ENCODE measurements at regions not wholly inside any gene's neighbourhood (a gene's known extent, or its start where the extent isn't known, plus 50 kb on each side); places are given as distances from the start of the nearest gene placed in this dataset.

DNA sequence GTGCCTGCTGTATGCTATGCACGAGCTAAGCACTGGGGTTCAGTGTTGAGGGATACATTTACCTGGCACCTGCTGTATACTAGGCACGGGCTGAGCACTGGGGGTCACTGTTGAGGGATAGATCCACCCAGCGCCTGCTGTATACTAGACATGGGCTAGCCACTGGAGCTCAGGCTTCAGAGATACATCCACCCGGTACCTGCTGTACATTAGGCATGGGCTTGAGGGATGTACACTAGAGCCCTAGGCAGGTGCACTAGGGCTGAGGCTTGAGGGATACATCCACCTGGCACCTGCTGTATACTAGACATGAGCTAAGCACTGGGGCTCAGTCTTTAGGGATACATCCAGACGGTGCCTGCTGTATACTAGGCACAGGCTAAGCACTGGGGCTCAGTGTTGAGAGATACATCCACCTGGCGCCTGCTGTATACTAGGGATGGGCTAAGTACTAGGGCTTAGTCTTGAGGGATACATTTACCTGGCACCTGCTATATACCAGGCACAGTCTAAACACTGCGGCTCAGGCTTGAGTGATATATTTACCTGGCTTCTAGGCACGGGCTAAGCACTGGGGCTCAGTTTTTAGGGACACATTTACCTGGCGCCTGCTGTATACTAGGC is 92.7 kb downstream of the ADRA2C start:
- DNase-seq (ENCODE audit: extremely low spot score): no peak
- ChIA-PET POLR2A (no interaction called here), CTCF (no interaction called here)
- no peak for TF ChIP-seq CTBP1 (IDR thresholded peaks at IDR 0.05; ENCODE audit: borderline replicate concordance)
- TF ChIP-seq L3MBTL2 (conservative IDR thresholded peaks at IDR 0.05): no peak
- no peak for TF ChIP-seq SUZ12 (IDR thresholded peaks at IDR 0.05)
- TF ChIP-seq FOXA1 (IDR thresholded peaks at IDR 0.05): no peak

DNA sequence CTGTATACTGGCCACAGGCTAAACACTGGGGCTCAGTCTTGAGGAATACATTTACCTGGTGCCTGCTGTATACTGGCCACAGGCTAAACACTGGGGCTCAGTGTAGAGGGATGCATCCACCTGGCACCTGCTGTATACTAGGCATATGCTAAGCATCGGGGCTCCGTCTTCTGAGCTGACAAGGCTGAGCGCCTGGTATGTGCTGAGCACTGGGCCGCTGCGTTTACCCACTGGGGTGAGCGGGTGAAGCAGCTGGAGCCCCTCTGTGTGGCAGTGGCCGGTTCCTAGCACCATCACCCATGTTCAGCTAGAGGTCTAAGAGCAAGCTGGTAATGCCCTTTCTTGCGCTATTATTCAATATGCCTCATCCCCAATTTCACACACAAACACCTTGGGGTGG is 93.4 kb downstream of the ADRA2C start:
- TF ChIP-seq LEF1 (IDR thresholded peaks at IDR 0.05; ENCODE audit: borderline replicate concordance) (no peak), SUZ12 (IDR thresholded peaks at IDR 0.05) (no peak), NFRKB (IDR thresholded peaks at IDR 0.05) (no peak), ZNF384 (IDR thresholded peaks at IDR 0.05) (no peak), ARNT (IDR thresholded peaks at IDR 0.05) (no peak), FOXM1 (IDR thresholded peaks at IDR 0.05; ENCODE audit: borderline replicate concordance) (no peak), HDGF (IDR thresholded peaks at IDR 0.05; ENCODE audit: borderline replicate concordance) (no peak), TARDBP (IDR thresholded peaks at IDR 0.05) (no peak), FOXA1 (IDR thresholded peaks at IDR 0.05) (no peak), CTBP1 (IDR thresholded peaks at IDR 0.05; ENCODE audit: borderline replicate concordance) (no peak), BHLHE40 (IDR thresholded peaks at IDR 0.05; ENCODE audit: borderline replicate concordance) (no peak), FOXK2 (IDR thresholded peaks at IDR 0.05) (no peak), L3MBTL2 (conservative IDR thresholded peaks at IDR 0.05) (no peak), SP1 (IDR thresholded peaks at IDR 0.05) (no peak), ELF4 (IDR thresholded peaks at IDR 0.05) (no peak)
- TF ChIP-seq, protein P1, sequence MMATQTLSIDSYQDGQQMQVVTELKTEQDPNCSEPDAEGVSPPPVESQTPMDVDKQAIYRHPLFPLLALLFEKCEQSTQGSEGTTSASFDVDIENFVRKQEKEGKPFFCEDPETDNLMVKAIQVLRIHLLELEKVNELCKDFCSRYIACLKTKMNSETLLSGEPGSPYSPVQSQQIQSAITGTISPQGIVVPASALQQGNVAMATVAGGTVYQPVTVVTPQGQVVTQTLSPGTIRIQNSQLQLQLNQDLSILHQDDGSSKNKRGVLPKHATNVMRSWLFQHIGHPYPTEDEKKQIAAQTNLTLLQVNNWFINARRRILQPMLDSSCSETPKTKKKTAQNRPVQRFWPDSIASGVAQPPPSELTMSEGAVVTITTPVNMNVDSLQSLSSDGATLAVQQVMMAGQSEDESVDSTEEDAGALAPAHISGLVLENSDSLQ (IDR thresholded peaks at IDR 0.05): no peak
- CTCF ChIA-PET: no interaction called here
- POLR2A ChIA-PET: no interaction called here
- no peak for DNase-seq (ENCODE audit: extremely low spot score)

DNA sequence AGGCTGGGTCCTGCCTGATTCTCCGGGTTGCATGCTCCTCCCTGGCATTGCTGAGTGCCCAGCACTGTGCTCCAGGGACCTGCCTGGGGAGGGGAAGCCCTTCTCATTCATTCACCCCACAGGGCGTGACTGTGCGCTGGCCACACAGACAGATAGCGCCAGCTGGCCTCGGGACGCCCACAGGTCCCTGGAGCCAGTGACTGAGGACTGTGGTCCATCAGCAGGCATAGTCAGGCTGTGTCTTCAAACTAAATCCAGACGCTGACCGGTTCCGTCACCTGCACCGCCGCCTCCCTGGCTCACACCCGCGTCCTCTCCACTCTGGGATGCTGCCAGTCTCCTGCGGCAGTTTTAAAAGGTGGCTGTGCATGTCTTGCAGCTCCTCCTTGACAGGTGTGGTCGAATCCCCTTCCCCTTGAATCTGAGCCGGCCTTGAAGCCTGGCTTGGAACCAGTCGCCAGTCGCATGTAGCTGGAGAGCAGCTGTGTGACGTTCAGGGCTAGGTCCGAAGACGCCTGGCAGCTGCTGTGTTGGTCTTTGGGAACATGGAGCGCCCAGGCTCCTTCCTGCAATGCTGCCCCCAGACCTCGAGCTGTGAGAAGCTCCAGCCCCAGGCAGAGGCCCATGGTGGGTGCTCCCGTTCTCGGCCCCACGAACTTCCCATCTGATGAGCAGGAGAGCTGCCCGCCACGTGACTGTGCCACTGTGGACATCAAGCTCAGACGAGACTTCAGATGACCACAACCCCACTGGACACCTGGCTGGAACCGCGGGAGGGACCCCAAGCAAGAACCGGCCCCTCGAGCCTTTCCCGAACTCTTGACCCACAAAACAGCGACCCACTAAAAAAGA is 94.1 kb downstream of the ADRA2C start:
- no peak for TF ChIP-seq LEF1 (IDR thresholded peaks at IDR 0.05; ENCODE audit: borderline replicate concordance)
- no peak for TF ChIP-seq ZNF384 (IDR thresholded peaks at IDR 0.05)
- no peak for TF ChIP-seq SUZ12 (IDR thresholded peaks at IDR 0.05)
- no peak for TF ChIP-seq FOXK2 (IDR thresholded peaks at IDR 0.05)
- no peak for TF ChIP-seq L3MBTL2 (conservative IDR thresholded peaks at IDR 0.05)
- TF ChIP-seq, protein P1 (IDR thresholded peaks at IDR 0.05): no peak
- no peak for TF ChIP-seq NFRKB (IDR thresholded peaks at IDR 0.05)
- TF ChIP-seq BHLHE40 (IDR thresholded peaks at IDR 0.05; ENCODE audit: borderline replicate concordance): no peak
- no peak for TF ChIP-seq HDGF (IDR thresholded peaks at IDR 0.05; ENCODE audit: borderline replicate concordance)
- no peak for TF ChIP-seq ARNT (IDR thresholded peaks at IDR 0.05)
- TF ChIP-seq FOXA1 (IDR thresholded peaks at IDR 0.05): no peak
- DNase-seq (ENCODE audit: extremely low spot score): no peak
- ChIA-PET CTCF (no interaction called here), POLR2A (no interaction called here)

DNA sequence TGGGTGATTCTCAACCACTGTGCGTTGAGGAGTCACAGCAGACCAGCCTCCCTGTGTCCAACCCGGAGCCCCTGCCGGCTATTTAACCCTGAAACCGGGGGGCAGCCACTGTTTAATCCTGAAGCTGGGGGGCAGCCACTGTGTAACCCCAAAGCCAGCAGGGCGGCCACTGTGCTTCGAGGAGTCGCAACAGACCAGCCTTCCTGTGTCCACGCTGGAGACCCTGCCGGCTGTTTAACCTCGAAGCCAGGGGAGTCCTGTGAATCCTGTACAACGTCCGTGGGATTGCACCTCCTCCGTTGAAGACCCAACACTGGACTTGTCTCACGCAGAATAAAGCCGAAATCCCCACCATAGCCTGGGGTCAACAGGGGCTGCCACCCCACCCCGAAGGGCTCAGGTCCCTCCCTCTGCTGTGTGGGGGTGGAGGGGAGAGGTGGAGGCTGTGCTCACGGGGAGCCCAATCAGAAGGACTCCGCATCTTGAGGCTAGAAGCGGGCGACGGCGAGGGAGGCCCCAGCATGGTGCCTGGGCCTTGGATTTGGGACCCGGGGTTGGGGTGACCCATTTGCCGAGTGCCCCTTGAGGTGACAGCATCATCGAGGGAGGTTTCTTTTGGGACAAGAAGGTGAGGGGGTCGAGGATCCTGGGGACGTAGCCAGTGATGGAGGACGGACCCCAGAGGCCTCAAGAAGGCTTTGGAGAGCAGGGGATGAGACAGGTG is 94.9 kb downstream of the ADRA2C start:
- ChIA-PET CTCF (no interaction called here), POLR2A (no interaction called here)
- DNase-seq (ENCODE audit: extremely low spot score): no peak
- TF ChIP-seq BHLHE40 (IDR thresholded peaks at IDR 0.05; ENCODE audit: borderline replicate concordance): no peak
- TF ChIP-seq SUZ12 (IDR thresholded peaks at IDR 0.05): no peak
- TF ChIP-seq SP1 (IDR thresholded peaks at IDR 0.05): no peak
- TF ChIP-seq NFRKB (IDR thresholded peaks at IDR 0.05): no peak
- no peak for TF ChIP-seq TARDBP (IDR thresholded peaks at IDR 0.05)
- TF ChIP-seq FOXA1 (IDR thresholded peaks at IDR 0.05): no peak
- no peak for TF ChIP-seq LEF1 (IDR thresholded peaks at IDR 0.05; ENCODE audit: borderline replicate concordance)
- TF ChIP-seq HDGF (IDR thresholded peaks at IDR 0.05; ENCODE audit: borderline replicate concordance): no peak
- no peak for TF ChIP-seq ARNT (IDR thresholded peaks at IDR 0.05)
- TF ChIP-seq, protein P1 (IDR thresholded peaks at IDR 0.05): no peak
- no peak for TF ChIP-seq FOXM1 (IDR thresholded peaks at IDR 0.05; ENCODE audit: borderline replicate concordance)
- TF ChIP-seq FOXK2 (IDR thresholded peaks at IDR 0.05): no peak
- TF ChIP-seq ELF4 (IDR thresholded peaks at IDR 0.05): no peak
- no peak for TF ChIP-seq L3MBTL2 (conservative IDR thresholded peaks at IDR 0.05)
- TF ChIP-seq CTBP1 (IDR thresholded peaks at IDR 0.05; ENCODE audit: borderline replicate concordance): no peak
- TF ChIP-seq ZNF384 (IDR thresholded peaks at IDR 0.05): no peak

DNA sequence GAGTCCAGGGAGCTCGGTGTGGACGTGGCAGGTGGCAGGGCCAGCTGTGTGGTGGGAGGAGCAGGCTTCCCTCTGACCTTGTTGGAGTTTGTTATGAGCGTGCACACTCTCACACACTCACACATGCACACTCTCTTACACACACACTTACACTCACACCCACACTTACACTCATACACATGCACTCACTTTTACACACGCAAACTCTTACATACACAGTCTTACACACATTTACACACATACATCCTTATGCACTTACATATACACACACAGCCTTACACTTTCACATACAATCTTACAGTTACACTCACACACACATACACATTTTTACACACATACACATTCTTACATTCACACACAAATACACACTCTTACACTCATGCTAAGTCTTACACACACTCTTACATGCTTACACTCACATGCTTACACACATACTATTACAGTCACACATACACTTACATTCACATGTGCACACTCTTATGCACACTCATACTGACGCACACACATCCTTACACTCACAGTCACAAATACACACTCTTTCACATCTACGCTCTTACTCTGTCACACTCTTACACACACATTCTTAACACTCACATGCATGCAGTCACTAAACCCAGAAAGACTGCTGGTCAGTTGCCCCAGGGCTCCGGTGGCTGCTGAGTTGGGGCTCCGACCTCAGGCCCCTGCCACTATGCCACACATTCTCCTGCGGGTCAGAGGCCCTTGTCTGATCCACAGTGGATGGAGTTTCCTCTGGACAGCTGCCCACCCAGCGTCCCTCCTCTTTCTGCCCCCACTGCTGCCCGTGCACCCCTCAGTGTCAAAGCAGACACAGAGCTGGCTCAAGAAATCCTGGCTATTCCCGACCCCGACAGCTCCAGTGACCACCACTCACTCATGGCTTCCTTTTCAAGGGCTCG is 95.8 kb downstream of the ADRA2C start:
- no peak for TF ChIP-seq BHLHE40 (IDR thresholded peaks at IDR 0.05; ENCODE audit: borderline replicate concordance)
- no peak for TF ChIP-seq ELF4 (IDR thresholded peaks at IDR 0.05)
- no peak for TF ChIP-seq L3MBTL2 (conservative IDR thresholded peaks at IDR 0.05)
- TF ChIP-seq ARNT (IDR thresholded peaks at IDR 0.05): no peak
- TF ChIP-seq FOXK2 (IDR thresholded peaks at IDR 0.05): no peak
- TF ChIP-seq FOXA1 (IDR thresholded peaks at IDR 0.05): no peak
- TF ChIP-seq LEF1 (IDR thresholded peaks at IDR 0.05; ENCODE audit: borderline replicate concordance): no peak
- no peak for TF ChIP-seq HDGF (IDR thresholded peaks at IDR 0.05; ENCODE audit: borderline replicate concordance)
- TF ChIP-seq NFRKB (IDR thresholded peaks at IDR 0.05): no peak
- no peak for TF ChIP-seq ZNF384 (IDR thresholded peaks at IDR 0.05)
- no peak for TF ChIP-seq SP1 (IDR thresholded peaks at IDR 0.05)
- TF ChIP-seq TARDBP (IDR thresholded peaks at IDR 0.05): no peak
- TF ChIP-seq, protein P1 (IDR thresholded peaks at IDR 0.05): no peak
- no peak for TF ChIP-seq SUZ12 (IDR thresholded peaks at IDR 0.05)
- no peak for TF ChIP-seq CTBP1 (IDR thresholded peaks at IDR 0.05; ENCODE audit: borderline replicate concordance)
- TF ChIP-seq FOXM1 (IDR thresholded peaks at IDR 0.05; ENCODE audit: borderline replicate concordance): no peak
- POLR2A ChIA-PET: no interaction called here
- CTCF ChIA-PET: no interaction called here
- DNase-seq (ENCODE audit: extremely low spot score): no peak
